HCT116 (cell line): ENCODE measurements at regions not wholly inside any gene's neighbourhood (a gene's known extent, or its start where the extent isn't known, plus 50 kb on each side); places are given as distances from the start of the nearest gene placed in this dataset.

Experiments used
- POLR2A ChIP-seq: IDR thresholded peaks from 2 replicates; pipeline ENCODE4 v1.7.0; 2011; ENCODE audit warnings: borderline replicate concordance; ENCODE audit not compliant: insufficient read depth, insufficient read length; ENCODE audit errors: extremely low read depth
- TF ChIP-seq, protein P1 (sequence below), 3 experiments: fragments of 200-600 bp in 1 of 3; sonication (generic) in 1 of 3; IDR thresholded peaks in 2 of 3; conservative IDR thresholded peaks in 1 of 3; 2 replicates each; pipeline ENCODE4 v1.5.1; 2012 to 2017; ENCODE audit warnings: low read depth in 2 of 3, low read length in 2 of 3, antibody characterized with exemption in 1 of 3, borderline replicate concordance in 1 of 3, control low read depth in 1 of 3, mild to moderate bottlenecking in 1 of 3, mixed read lengths in 1 of 3, mixed run types in 1 of 3, moderate library complexity in 1 of 3; ENCODE audit not compliant: insufficient read depth in 1 of 3

DNA sequence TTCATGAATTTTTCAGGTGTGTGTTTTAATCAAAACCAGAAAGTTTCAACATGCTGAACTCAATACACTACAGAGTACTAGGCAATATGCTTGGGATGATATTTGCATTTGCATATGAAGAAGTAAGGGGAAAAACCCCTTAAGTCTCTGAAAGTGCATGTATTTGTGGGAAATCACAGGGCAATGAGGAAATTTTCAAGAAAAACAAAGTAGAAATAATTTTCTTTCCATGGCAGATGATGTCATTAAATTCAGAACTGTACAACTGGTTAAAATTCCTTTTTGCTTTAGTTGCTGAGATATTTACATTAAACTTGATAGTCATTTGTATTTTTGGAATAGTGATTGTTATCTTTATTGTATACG lies 294.0 kb upstream of the TBC1D5 start:
- TF ChIP-seq, protein P1, sequence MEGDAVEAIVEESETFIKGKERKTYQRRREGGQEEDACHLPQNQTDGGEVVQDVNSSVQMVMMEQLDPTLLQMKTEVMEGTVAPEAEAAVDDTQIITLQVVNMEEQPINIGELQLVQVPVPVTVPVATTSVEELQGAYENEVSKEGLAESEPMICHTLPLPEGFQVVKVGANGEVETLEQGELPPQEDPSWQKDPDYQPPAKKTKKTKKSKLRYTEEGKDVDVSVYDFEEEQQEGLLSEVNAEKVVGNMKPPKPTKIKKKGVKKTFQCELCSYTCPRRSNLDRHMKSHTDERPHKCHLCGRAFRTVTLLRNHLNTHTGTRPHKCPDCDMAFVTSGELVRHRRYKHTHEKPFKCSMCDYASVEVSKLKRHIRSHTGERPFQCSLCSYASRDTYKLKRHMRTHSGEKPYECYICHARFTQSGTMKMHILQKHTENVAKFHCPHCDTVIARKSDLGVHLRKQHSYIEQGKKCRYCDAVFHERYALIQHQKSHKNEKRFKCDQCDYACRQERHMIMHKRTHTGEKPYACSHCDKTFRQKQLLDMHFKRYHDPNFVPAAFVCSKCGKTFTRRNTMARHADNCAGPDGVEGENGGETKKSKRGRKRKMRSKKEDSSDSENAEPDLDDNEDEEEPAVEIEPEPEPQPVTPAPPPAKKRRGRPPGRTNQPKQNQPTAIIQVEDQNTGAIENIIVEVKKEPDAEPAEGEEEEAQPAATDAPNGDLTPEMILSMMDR (IDR thresholded peaks at IDR 0.05 in 2 of 3, conservative IDR thresholded peaks at IDR 0.05 in 1 of 3; ENCODE audit: borderline replicate concordance in 1 of 3, insufficient read depth in 1 of 3, low read depth in 2 of 3, low read length in 2 of 3) = no peak
- no peak for TF ChIP-seq POLR2A
